ENCODE measurements at regions not wholly inside any gene's neighbourhood (a gene's known extent, or its start where the extent isn't known, plus 50 kb on each side); places are given as distances from the start of the nearest gene placed in this dataset.

GRCh38 chr5:13566871-13567339, 377.6 kb downstream of the DNAH5 start:
- DNase-seq = no peak

DNA sequence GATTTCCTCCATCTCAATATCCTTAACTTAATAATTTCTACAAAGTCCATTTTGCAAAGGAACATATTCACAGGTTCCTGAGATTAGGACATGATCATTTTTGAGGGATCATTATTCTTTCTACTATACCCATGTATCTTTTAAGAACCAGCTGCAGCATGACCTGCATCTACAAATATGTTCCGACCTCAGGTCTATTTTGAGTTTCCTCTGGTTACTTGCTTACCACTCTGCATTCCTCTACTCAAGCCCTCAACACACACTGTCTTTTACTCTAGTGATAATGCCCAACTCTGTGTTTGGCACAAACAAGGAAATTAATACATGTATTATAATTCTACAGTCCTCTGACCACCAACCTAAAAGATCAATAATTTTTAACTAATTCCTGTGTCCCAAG, 386.1 kb downstream of the DNAH5 start:
- DNase-seq = no peak

DNA sequence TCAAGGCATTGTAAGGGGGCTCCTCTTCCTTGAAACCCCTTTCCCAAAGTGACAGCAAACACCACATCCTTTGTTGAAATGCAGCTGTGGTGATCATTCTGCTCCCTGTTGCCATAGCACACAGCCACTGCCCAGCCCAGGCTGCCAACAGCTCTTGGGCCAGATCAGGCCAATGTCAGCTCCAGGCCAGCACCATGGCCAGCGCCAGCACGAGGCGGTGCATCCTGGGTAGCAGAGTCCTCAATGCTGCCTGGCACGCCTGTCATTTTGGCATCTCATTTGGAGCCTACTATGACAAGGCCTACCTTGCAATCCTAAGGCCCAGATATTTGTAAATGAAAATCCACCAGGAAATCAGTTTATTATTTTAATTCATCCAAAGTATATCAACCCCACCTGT, 390.6 kb downstream of the DNAH5 start:
- DNase-seq = no peak

DNA sequence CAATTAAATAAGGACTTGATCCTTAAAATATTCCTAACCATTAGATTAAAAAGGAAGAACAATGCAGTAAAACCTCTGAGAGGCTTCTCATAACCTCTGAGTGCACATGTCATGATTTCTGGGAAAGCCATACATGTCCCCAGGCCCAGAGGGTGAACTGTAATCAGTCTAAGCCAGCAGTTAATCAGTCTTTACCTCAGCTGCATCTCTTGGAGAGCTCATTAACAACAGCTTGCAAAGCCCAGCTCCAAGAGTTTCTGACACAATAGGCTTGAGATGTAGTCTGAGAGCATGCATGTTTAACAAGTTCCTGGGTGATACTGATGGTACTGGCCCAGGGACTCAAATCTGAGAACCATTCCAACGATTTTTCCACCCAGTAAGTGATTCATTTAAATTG, 392.1 kb downstream of the DNAH5 start:
- no peak for DNase-seq

DNA sequence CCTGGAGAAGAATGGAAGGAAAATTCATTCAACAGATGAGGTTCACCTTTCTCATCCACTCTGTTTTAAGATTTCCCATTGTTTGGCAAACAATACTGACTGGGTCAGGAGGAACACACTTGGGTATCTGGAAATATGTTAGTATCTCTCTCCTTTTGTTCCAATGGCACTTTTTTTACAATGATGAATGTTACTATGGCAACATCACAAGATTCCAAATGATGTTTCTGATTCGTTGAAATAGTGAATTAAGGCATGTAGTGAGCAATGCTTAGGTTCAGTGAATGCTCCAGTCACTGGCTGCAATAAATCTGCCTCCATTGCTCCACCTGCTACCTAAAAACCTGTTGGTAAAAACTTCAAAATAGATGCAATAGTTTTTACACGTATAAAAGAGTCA, 392.8 kb downstream of the DNAH5 start:
- no peak for DNase-seq

DNA sequence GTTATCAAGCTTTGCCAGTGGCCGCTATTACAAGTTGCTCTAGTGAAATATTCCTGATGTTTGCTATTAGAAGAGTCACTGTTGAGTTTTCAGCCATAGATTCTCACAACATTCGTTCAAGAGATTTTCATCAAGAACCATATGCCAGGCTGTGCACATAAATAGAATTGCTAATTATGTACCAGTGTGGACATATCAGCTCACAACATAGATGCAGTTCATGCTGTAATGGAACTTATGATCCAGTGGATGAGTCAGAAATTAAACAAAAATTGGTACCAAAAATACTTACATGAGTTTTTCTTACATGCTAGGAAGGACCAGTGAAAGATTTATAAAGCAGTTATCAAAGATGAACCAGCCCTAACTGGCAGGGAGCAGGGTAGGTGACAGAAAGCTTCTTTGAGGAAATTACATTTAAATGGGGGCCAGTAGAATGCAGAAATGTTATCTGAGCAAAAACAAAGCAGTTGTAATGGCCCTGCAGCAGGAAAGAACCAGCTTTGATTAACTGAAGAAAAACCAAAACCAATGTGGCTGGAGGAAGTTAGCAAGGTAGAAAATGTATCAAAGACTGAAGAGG, 404.2 kb downstream of the DNAH5 start:
- no peak for DNase-seq

DNA sequence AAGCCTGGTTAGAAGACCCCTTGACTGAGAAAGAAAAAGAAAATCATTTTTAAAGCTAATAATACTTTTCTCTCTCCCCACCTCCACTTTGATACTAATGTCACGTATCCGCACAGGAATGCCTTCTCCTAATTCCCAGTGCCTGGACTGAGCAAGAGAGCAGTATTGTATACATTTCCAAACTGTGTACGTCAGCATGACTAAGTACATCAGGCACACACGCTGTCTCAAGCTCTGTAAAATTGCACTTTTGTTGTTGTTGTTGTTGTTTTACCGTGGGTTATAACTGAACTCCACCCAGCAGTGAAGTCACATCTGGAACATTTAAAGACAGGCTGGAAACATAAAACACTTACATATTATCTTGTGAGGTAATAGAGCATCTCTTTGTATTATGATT, 407.6 kb downstream of the DNAH5 start:
- no peak for DNase-seq

- DNase-seq = no peak
Observed at GRCh38 chr5:13533833-13534232, 410.7 kb downstream of the DNAH5 start.

DNA sequence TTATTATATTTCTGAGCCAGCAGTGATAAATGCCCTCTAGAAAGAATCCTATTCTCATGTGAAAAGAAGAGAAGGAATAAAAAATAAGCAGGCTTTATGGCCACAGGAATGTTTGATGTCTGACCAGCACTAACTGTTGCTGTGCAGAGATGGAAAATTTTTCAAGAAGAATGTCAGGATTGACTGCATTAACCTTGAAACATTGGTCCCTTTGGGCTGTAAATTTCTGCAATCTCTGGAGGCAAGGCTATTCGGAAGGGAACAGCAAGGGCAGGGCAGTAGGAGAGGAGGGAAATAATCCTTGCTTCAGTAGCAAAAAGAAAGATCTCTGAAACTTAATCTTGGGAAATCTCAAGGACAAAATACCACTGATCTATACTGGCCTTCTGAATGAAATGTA, 415.2 kb downstream of the DNAH5 start:
- no peak for DNase-seq

- DNase-seq = no peak
Observed at GRCh38 chr5:13524936-13525335, 419.6 kb downstream of the DNAH5 start.

DNA sequence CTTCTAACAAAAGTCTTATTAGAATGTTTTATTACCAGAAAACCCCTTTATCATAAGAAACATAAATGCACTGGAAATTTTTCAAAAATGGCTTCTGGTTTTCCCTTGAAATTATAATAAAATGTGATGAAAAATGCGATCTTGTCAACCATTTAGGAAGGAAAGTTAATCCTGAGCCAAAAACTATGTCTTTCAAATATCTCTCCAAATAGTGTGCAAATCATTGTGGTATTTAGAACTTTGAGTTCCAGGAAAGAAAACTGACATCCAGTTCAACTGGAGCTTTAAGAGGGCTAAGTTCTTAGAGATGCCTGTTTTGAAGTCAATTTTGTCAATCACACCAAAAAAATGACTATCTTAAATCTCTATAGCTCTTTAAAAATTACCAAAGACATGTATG, 425.4 kb downstream of the DNAH5 start:
- DNase-seq = no peak

GRCh38 chr5:13516195-13516594, 428.3 kb downstream of the DNAH5 start:
- no peak for DNase-seq

DNA sequence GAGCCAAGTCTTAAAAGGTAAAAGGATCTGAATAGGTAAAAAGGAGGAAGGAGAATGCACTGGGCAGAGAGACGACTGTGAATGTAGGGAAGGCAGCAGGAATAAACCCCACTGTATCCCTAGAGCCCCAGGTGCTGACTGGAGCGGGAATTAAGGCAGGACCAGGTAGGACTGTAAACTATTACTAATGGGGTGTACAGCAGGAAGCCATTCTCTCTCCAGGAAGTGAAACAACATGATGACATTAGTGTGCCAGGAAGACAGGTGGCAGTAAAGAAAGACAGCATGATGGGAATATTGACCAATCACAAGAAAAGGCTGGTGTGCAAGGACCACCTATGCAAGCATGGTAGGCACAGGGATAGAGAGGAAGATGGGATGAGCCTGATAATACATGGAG, 433.0 kb downstream of the DNAH5 start:
- DNase-seq = no peak

- DNase-seq = no peak
Observed at GRCh38 chr5:13510616-13511015, 433.9 kb downstream of the DNAH5 start.

DNA sequence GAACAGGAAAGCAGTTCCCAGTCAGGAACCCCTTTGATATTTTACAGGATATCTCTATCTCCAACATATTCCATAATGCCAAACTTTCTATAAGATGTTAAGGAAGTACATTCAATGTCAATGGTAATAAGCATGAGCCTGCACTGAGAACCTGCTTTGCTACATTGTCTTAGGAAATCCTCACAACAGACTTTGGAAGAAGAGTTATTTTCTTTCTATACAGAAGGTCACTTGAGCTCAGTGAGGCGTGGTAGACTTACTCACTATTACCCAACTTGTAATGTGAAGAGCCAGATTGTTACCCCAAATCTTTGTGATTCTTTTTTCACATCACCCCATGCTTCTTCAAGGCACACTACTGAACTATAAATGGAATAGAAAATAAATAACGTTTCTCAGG, 435.9 kb downstream of the DNAH5 start:
- DNase-seq = no peak

GRCh38 chr5:13505326-13505725, 439.2 kb downstream of the DNAH5 start:
- no peak for DNase-seq

DNA sequence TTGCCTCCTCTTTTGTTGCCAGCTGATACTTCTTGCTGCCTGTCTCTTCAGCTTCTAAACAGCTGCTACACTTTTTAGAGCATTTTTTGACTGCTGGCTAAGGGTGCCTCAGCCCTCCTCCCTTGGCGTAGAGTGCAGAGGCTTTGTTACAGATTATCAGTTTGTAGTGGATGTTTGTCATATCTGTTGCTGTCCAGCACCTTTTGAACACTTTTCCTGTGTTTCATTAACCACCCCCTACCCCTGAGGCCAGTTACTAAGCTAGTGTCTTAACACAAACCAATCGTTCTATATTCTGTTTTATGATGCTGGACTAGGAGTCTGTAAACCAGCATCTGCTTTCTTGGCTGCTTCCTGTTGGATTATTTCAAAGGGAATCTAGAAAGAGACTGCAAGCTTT, 441.5 kb downstream of the DNAH5 start:
- no peak for DNase-seq

DNA sequence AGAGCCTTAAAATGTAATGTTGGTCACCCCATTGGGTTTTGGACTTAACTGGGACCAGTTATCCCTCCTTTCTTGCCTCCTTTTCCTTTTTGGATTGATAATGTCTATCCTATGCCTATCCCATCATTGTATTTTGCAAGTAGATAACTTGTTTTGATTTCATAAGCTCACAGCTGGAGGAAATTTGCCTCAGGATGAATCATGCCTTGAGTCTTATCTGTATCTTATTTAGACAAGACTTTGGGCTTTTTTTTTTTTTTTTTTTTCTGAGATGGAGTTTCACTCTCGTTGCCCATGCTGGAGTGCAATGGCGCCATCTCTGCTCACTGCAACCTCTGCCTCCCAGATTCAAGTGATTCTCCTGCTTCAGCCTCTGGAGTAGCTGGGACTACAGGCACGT, 443.3 kb downstream of the DNAH5 start:
- no peak for DNase-seq

DNA sequence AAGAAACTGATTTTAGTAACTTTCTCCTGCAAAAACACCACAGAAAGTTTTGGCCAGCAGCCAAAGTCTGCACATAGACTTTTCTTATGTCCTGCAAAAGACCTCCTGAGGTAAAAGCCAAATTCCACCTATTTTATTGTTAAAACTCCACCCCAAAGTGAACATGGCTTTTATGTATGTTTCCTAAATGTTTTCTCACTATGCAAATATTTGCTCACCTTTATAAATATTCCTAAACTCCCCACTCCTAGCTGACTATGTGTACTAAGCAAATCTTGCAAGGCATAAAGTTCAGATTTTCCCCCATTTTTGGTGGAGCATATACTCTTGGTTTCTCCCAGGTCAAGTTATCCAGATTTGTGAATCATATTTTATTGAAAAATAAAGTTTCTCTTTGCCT, 446.2 kb downstream of the DNAH5 start:
- no peak for DNase-seq

GRCh38 chr5:13488254-13488931, 456.1 kb downstream of the DNAH5 start:
- DNase-seq = no peak

- no peak for DNase-seq
Observed at GRCh38 chr5:13480834-13481233, 463.7 kb downstream of the DNAH5 start.

GRCh38 chr5:13478831-13479465, 465.5 kb downstream of the DNAH5 start:
- no peak for DNase-seq

GRCh38 chr5:13477118-13477737, 467.3 kb downstream of the DNAH5 start:
- DNase-seq = no peak

GRCh38 chr5:13472842-13473241, 471.6 kb downstream of the DNAH5 start:
- no peak for DNase-seq
